HepG2 (cell line): ENCODE measurements at regions not wholly inside any gene's neighbourhood (a gene's known extent, or its start where the extent isn't known, plus 50 kb on each side); places are given as distances from the start of the nearest gene placed in this dataset.
"Not testable (repeated sequence)": the region's sequence is repeated elsewhere in the genome, so short reads cannot be mapped to it uniquely, and the experiment has no call there.

Experiments used
- ATAC-seq: fragments of 200-7000 bp; cut with Tn5 transposase; 3 replicates; pipeline ENCODE4 v1.9.1; 2020; ENCODE audit warnings: mild to moderate bottlenecking, moderate library complexity
- BruUV-seq: library from RNA; stranded (reverse); fragments of 400-500 nt; replicated peaks from 2 replicates; lab custom pipeline; 2021; lab: Mats Ljungman, UMichigan
- CTCF ChIA-PET: fragments of 300-600 bp; formaldehyde crosslinking; extraction: SDS; loops from one replicate; lab custom pipeline; 2021; ENCODE audit warnings: low total read pairs, inconsistent platforms, low intra/inter-chr PET ratio; lab: Yijun Ruan, JAX
- POLR2A ChIA-PET: fragments of 350-600 bp; sonication (Branson Sonifier 250); formaldehyde crosslinking; loops from one replicate; lab custom pipeline; 2020; ENCODE audit warnings: antibody characterized with exemption, inconsistent platforms; lab: Yijun Ruan, JAX
- DNase-seq: peaks from one replicate; pipeline ENCODE4 v3.0.0-alpha.2; 2015; ENCODE audit warnings: low spot score
- FAIRE-seq: peaks from 3 replicates; lab custom pipeline; 2011; peaks lifted over from hg19 to GRCh38; lab: Jason Lieb, UNC
- H2AFZ ChIP-seq: one replicate; pipeline ENCODE4 v1.6.1; 2011; ENCODE audit warnings: low read length, inconsistent platforms
- H3K27ac ChIP-seq: fragments of 300-600 bp; 3 replicates; pipeline ENCODE4 v1.8.0; 2011; ENCODE audit warnings: mixed run types, mild to moderate bottlenecking, mixed read lengths, low read length, inconsistent platforms; ENCODE audit not compliant: insufficient read depth; ENCODE audit errors: extremely low read length
- H3K27me3 ChIP-seq, 2 experiments: fragments of 200-600 bp in 1 of 2; 2 replicates in 1 of 2; 3 replicates in 1 of 2; pipeline versions ENCODE4 v1.6.0 to v1.8.0; 2011; ENCODE audit warnings: low read length in 2 of 2, mild to moderate bottlenecking in 2 of 2, moderate library complexity in 2 of 2, inconsistent platforms in 1 of 2; ENCODE audit not compliant: insufficient read depth in 2 of 2, control insufficient read depth in 1 of 2
- H3K36me3 ChIP-seq, 2 experiments: fragments of 200-600 bp in 1 of 2; replicated peaks in 1 of 2; 2 replicates in 1 of 2; 3 replicates in 1 of 2; pipeline versions ENCODE4 v1.5.1 to v1.8.0; 2011; ENCODE audit warnings: low read length in 2 of 2, inconsistent platforms in 1 of 2; ENCODE audit not compliant: insufficient read depth in 2 of 2, control insufficient read depth in 1 of 2
- H3K4me1 ChIP-seq: 2 replicates; pipeline ENCODE4 v1.5.1; 2012; ENCODE audit warnings: low read length, inconsistent platforms; ENCODE audit not compliant: insufficient read depth
- H3K4me2 ChIP-seq: 2 replicates; pipeline ENCODE4 v1.6.0; 2011; ENCODE audit warnings: low read depth, low read length, inconsistent platforms
- H3K4me3 ChIP-seq, 3 experiments: fragments of 200-600 bp in 1 of 3; sonication (generic), shearing (Covaris generic) in 1 of 3; replicated peaks in 1 of 3; 2 replicates each; pipeline ENCODE4 v1.5.1; 2011 to 2016; ENCODE audit warnings: low read length in 3 of 3, inconsistent platforms in 2 of 3, low read depth in 2 of 3, mild to moderate bottlenecking in 2 of 3, control low read depth in 1 of 3, mixed read lengths in 1 of 3; ENCODE audit not compliant: insufficient read depth in 1 of 3
- H3K79me2 ChIP-seq: one replicate; pipeline ENCODE4 v1.6.1; 2011; ENCODE audit warnings: low read length, inconsistent platforms; ENCODE audit not compliant: insufficient read depth
- H3K9ac ChIP-seq: 2 replicates; pipeline ENCODE4 v1.6.0; 2011; ENCODE audit warnings: mild to moderate bottlenecking, low read depth, low read length, inconsistent platforms; ENCODE audit not compliant: insufficient read depth
- H3K9me3 ChIP-seq: 2 replicates; pipeline ENCODE4 v1.5.1; 2012; ENCODE audit warnings: mild to moderate bottlenecking, low read length
- H4K20me1 ChIP-seq: 2 replicates; pipeline ENCODE4 v1.6.0; 2011; ENCODE audit warnings: inconsistent platforms, mild to moderate bottlenecking, low read length, moderate library complexity; ENCODE audit not compliant: insufficient read depth
- WGBS: methylation state at CpG from one replicate; pipeline ENCODE4 v1.1.6; 2017; ENCODE audit warnings: low lambda C conversion rate; 5-methylcytosine and 5-hydroxymethylcytosine counted together
- in situ Hi-C: cut with HindIII; loops from 2 replicates; pipeline ENCODE4 v1.10.0; 2017; ENCODE audit warnings: low pct_unique_long_range_greater_than_20kb; ENCODE audit not compliant: extremely low pct_ligation_motif_present
- intact Hi-C: fragments of 100-400 bp; cut with micrococcal nuclease; formaldehyde crosslinking; loops from one replicate; pipeline ENCODE4 v1.10.0; 2022; ENCODE audit not compliant: unreplicated experiment

- intact Hi-C loops, H3K79me2 ChIP-seq, H3K36me3 ChIP-seq, H3K4me2 ChIP-seq, CTCF ChIA-PET, H3K4me1 ChIP-seq, H3K27me3 ChIP-seq, H3K9me3 ChIP-seq, DNase-seq, ATAC-seq, POLR2A ChIA-PET, BruUV-seq, FAIRE-seq, H3K4me3 ChIP-seq, H3K27ac ChIP-seq, H2AFZ ChIP-seq, in situ Hi-C loops, H3K9ac ChIP-seq, H4K20me1 ChIP-seq: not testable (repeated sequence)
- WGBS, result no CpG with 5 or more reads among the region's 4 CpGs
Observed at GRCh38 chr1:146513754-146514153, 284.9 kb upstream of the NOTCH2NLA start.

GRCh38 chr1:146511047-146511777 lies 282.4 kb upstream of the NOTCH2NLA start:
- H2AFZ ChIP-seq, H3K9me3 ChIP-seq, intact Hi-C loops, H3K4me1 ChIP-seq, FAIRE-seq, DNase-seq, H3K9ac ChIP-seq, ATAC-seq, H4K20me1 ChIP-seq, BruUV-seq, H3K4me3 ChIP-seq, in situ Hi-C loops, H3K27me3 ChIP-seq, H3K4me2 ChIP-seq, POLR2A ChIA-PET, H3K79me2 ChIP-seq, H3K36me3 ChIP-seq, H3K27ac ChIP-seq, CTCF ChIA-PET: not testable (repeated sequence)
- WGBS, result no CpG with 5 or more reads among the region's 7 CpGs

GRCh38 chr1:146510248-146510983 lies 281.6 kb upstream of the NOTCH2NLA start:
- intact Hi-C loops, H4K20me1 ChIP-seq, CTCF ChIA-PET, H3K4me3 ChIP-seq, H3K9ac ChIP-seq, H3K79me2 ChIP-seq, H3K9me3 ChIP-seq, POLR2A ChIA-PET, DNase-seq, H3K4me1 ChIP-seq, FAIRE-seq, in situ Hi-C loops, H3K36me3 ChIP-seq, BruUV-seq, H3K27ac ChIP-seq, H3K4me2 ChIP-seq, ATAC-seq, H2AFZ ChIP-seq, H3K27me3 ChIP-seq: not testable (repeated sequence)
- no CpG with 5 or more reads among the region's 4 CpGs for WGBS

DNA sequence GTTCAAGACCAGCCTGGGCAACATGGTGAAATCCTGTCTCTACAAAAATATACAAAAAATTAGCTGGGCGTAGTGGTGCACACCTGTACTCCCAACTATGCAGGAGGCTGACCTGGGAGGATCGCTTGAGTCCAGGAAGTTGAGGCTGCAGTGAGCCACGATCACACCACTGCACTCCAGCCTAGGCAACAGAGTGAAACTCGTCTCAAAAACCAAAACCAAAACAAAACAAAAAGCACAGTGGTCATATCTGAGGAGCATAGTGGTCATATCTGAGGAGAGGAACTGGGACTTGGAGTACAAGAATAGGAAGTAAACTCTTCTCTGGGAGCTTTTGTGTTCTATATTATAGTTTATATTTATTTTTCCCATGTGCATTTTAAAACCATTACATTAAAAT lies 275.3 kb upstream of the NOTCH2NLA start:
- H3K36me3 ChIP-seq, H3K4me1 ChIP-seq, H3K9ac ChIP-seq, intact Hi-C loops, H3K79me2 ChIP-seq, H3K4me2 ChIP-seq, in situ Hi-C loops, H4K20me1 ChIP-seq, FAIRE-seq, CTCF ChIA-PET, H3K9me3 ChIP-seq, H3K4me3 ChIP-seq, H3K27me3 ChIP-seq, H2AFZ ChIP-seq, ATAC-seq, BruUV-seq, POLR2A ChIA-PET, DNase-seq, H3K27ac ChIP-seq: not testable (repeated sequence)
- 46% methylated on average over 4 of the region's 4 CpGs for WGBS
